Keratinocyte (primary cell): ENCODE measurements at regions not wholly inside any gene's neighbourhood (a gene's known extent, or its start where the extent isn't known, plus 50 kb on each side); places are given as distances from the start of the nearest gene placed in this dataset.

Source experiments
- CTCF ChIP-seq, 3 experiments: IDR thresholded peaks in 1 of 3; conservative IDR thresholded peaks in 1 of 3; optimal IDR thresholded peaks in 1 of 3; 2 replicates in 2 of 3; 3 replicates in 1 of 3; pipeline versions ENCODE3 to v1.5.1; 2011; ENCODE audit warnings: low read length in 3 of 3, mild to moderate bottlenecking in 3 of 3, moderate library complexity in 2 of 3, control low read depth in 1 of 3, inconsistent platforms in 1 of 3; ENCODE audit not compliant: insufficient read depth in 2 of 3; ENCODE audit errors: extremely low read depth in 1 of 3
- EZH2 ChIP-seq: IDR thresholded peaks from one replicate; pipeline ENCODE4 v1.6.1; 2012; ENCODE audit warnings: inconsistent platforms, mild to moderate bottlenecking, low read length, moderate library complexity

- TF ChIP-seq CTCF (optimal IDR thresholded peaks at IDR 0.05 in 1 of 3, IDR thresholded peaks at IDR 0.05 in 1 of 3, conservative IDR thresholded peaks at IDR 0.05 in 1 of 3; ENCODE audit: extremely low read depth in 1 of 3, insufficient read depth in 2 of 3, low read length in 3 of 3) (no peak), EZH2 (no peak)
These were observed 116.8 kb downstream of the WNT5A start for GRCh38 chr3:55370272-55370671.
